Fibroblast of pulmonary artery (primary cell): ENCODE measurements at regions not wholly inside any gene's neighbourhood (a gene's known extent, or its start where the extent isn't known, plus 50 kb on each side); places are given as distances from the start of the nearest gene placed in this dataset.

ENCODE experiments used
- DNase-seq: peaks from one replicate; pipeline ENCODE4 v3.0.0-alpha.2; 2010; ENCODE audit warnings: low read depth
- H3K4me3 ChIP-seq: replicated peaks from 2 replicates; pipeline ENCODE4 v1.5.1; 2011; ENCODE audit warnings: low read depth, mild to moderate bottlenecking, control low read depth, low read length, moderate library complexity
- TF ChIP-seq, protein P1 (sequence below): IDR thresholded peaks from 2 replicates; pipeline ENCODE4 v1.5.1; 2011; ENCODE audit warnings: mild to moderate bottlenecking, control low read depth, low read length, inconsistent platforms; ENCODE audit errors: missing control alignments

DNA sequence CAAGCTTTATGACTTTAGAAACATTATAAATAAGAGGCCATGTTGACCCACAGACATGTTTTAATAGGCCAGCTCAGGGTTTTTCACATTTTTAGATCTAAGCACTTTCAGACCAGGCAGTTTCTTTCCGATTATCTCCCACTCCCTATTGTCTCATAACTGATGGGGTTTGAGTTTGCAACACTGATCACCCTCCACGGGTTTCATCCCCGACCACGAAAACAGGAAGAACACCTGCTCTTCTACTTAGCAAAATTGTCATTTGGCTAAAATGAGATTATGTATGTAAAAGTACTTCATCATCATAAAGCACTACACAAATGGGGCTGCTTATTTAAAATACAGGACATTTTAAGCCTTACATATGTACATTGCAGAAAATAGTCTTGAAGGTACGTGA lies 407.9 kb downstream of the HNRNPD start:
- H3K4me3 ChIP-seq: no peak overlapping the region
- TF ChIP-seq, protein P1, sequence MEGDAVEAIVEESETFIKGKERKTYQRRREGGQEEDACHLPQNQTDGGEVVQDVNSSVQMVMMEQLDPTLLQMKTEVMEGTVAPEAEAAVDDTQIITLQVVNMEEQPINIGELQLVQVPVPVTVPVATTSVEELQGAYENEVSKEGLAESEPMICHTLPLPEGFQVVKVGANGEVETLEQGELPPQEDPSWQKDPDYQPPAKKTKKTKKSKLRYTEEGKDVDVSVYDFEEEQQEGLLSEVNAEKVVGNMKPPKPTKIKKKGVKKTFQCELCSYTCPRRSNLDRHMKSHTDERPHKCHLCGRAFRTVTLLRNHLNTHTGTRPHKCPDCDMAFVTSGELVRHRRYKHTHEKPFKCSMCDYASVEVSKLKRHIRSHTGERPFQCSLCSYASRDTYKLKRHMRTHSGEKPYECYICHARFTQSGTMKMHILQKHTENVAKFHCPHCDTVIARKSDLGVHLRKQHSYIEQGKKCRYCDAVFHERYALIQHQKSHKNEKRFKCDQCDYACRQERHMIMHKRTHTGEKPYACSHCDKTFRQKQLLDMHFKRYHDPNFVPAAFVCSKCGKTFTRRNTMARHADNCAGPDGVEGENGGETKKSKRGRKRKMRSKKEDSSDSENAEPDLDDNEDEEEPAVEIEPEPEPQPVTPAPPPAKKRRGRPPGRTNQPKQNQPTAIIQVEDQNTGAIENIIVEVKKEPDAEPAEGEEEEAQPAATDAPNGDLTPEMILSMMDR: no peak
- DNase-seq: no peak

DNA sequence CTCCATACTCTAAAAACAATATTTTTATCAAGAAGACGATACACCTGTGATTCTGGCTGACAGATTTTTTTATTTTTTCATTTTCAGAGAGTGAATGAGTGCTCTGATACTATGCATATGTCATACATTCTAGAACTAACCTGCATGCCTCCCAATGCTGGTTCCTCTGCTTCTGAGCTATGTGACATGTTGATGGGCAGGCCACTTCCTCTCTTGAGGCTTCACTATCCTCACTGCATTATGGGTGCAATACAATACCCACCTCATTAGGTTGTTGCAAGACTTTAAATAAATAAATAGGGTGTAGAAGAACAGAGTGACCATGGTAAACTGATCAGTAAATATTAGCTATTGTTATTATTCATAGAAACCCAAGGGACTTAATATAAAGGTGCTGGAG lies 408.3 kb downstream of the HNRNPD start:
- no peak overlapping the region for H3K4me3 ChIP-seq
- TF ChIP-seq, protein P1: no peak
- no peak for DNase-seq

DNA sequence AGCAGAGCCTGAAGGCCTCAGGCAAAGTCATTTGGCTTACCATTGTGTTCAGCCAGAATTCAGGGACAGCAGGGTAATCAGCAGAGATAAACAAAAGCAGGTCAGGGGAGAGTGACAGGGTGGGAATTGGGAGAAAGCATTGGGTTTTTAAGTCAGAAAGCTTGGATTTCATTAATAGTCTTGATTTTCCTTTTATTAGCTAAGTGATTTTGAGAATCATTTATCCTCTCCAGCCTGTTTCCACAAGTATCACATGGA lies 410.1 kb downstream of the HNRNPD start:
- TF ChIP-seq, protein P1: no peak
- DNase-seq: no peak
- H3K4me3 ChIP-seq: no peak overlapping the region

DNA sequence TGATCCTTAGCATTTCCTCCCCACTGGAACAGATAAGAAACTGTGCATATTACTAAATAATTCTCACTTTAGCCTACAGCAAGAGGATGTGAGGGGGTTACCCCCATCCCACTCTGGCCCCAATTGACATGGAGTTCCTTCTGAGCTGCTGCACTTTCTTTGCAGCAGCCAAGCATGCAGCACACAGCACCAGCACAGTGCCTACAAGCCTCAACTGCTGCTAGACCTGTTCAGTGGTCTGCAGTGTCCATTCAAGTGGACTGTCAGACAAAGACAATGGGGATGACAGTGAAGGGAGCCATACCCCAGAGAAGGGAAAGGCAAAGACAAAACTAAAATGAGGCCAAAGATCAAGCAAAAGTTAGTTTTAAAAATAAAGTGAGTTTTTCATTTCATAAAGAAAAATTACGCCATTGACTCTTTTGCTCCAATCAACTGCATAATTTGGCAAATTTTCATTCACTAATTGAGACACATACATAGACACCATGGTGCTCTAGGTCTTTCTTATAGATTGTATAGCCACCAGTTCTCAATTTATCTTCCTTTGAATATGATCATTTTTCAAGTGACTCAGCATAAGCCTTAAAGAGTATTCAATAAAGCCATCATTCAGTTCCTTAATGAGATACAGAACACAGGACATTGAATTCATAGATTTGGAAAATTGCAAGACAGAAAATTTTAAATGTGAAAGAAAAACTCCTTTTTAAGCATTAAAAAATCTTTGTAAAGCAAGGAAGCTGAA lies 410.6 kb downstream of the HNRNPD start:
- TF ChIP-seq, protein P1: no peak
- H3K4me3 ChIP-seq: no peak overlapping the region
- DNase-seq: no peak

DNA sequence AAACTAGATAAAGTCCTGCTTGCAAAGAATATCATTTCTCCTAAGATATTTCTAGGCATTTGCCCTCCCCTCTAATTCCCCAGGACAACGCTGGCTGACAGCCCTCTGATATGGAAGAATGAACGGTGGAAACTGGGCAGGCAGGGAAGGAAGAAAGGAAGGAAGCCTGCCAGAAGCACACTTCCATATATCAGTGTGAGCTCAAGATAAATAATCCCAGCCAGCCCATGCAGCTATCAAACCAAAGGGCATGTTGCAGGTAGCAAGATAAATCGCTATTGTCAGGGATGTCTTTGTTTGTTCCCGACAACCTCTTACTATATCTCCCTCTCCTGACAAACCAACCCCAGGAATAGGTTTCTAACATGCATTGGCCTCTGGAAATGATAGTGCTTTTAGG lies 412.8 kb downstream of the HNRNPD start:
- no peak for DNase-seq
- TF ChIP-seq, protein P1: no peak
- H3K4me3 ChIP-seq: no peak overlapping the region

DNA sequence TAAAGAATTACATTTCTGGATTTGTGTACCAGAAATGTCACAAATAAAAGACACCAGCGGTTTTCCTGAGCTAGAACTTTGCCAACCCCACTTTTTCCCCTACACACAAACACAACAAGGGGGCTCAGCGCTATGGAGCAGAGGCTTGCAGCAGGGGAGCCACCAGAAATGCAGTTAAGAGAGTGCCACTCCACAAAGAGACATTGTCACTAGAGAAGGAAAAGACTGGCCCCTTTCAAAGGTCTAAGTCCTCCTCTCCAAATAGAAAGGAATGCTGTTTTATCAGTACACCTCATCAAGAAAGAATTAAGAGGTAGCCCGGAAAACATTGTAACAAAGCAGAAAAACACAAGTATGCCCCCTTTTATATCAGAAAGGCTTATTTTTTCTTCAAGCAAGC lies 419.5 kb downstream of the HNRNPD start:
- TF ChIP-seq, protein P1: no peak
- no peak overlapping the region for H3K4me3 ChIP-seq
- DNase-seq: no peak

DNA sequence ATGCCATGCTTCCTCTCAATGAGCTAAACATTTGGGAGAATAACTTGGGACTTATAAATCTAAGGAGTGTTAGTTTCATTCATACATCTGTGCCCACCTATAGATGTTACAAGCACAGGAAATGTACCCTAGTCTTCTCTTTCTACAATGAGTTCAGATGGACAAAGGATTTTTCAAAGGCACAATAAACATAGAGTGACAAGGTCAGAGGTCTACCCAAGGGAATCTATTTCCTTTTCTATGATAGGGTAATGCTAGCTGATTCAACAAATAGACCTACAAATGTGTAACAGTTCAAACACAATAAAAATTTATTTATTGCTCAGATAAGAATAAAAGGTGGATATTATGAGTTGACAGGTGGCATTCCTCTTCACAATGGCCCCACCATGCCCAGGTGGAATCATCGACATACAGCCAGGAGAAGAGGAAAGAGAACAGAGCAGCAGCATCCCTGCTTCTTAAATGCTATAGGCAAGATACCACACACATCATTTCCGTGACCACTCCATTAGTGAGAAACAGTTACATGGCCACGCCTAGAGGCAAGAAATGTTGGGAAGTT lies 421.8 kb downstream of the HNRNPD start:
- no peak for DNase-seq
- TF ChIP-seq, protein P1: no peak
- H3K4me3 ChIP-seq: no peak overlapping the region
